GM12878 (cell line): ENCODE measurements at regions not wholly inside any gene's neighbourhood (a gene's known extent, or its start where the extent isn't known, plus 50 kb on each side); places are given as distances from the start of the nearest gene placed in this dataset.

Source experiments
- ATAC-seq: fragments of 200-7000 bp; cut with Tn5 transposase; 3 replicates; pipeline ENCODE4 v1.9.1; 2020; ENCODE audit warnings: mild to moderate bottlenecking, moderate library complexity
- BruUV-seq: library from RNA; stranded (reverse); fragments of 400-500 nt; replicated peaks from 2 replicates; lab custom pipeline; 2021; lab: Mats Ljungman, UMichigan
- CTCF ChIA-PET: fragments of 300-600 bp; sonication (Branson Sonifier 250); formaldehyde crosslinking; extraction: SDS; loops from one replicate; lab custom pipeline; 2021; ENCODE audit warnings: inconsistent platforms; lab: Yijun Ruan, JAX
- POLR2A ChIA-PET: fragments of 350-600 bp; formaldehyde crosslinking; extraction: SDS; loops from one replicate; lab custom pipeline; 2021; ENCODE audit warnings: inconsistent platforms; lab: Charles Lee
- RAD21 ChIA-PET: fragments of 300-600 bp; sonication (Branson Sonifier 250); formaldehyde crosslinking; loops from one replicate; lab custom pipeline; 2023; ENCODE audit warnings: antibody characterized with exemption; ENCODE audit not compliant: unreplicated experiment; lab: Charles Lee
- SMC1A ChIA-PET: fragments of 300-600 bp; sonication (Branson Sonifier 250); formaldehyde crosslinking; loops from one replicate; lab custom pipeline; 2023; ENCODE audit not compliant: unreplicated experiment, uncharacterized antibody; lab: Charles Lee
- DNase-seq: peaks from one replicate; pipeline ENCODE4 v3.0.0-alpha.2; 2011; ENCODE audit warnings: low read depth, low spot score
- FAIRE-seq: peaks from 3 replicates; lab custom pipeline; 2011; peaks lifted over from hg19 to GRCh38; lab: Jason Lieb, UNC
- H2AFZ ChIP-seq: 2 replicates; pipeline ENCODE4 v1.6.0; 2011; ENCODE audit warnings: low read depth, low read length, control low read depth; ENCODE audit not compliant: control insufficient read depth
- H3K27ac ChIP-seq: 2 replicates; pipeline ENCODE4 v1.5.1; 2011; ENCODE audit warnings: control low read depth; ENCODE audit not compliant: control insufficient read depth, insufficient read depth
- H3K27me3 ChIP-seq, 2 experiments: replicated peaks in 1 of 2; 2 replicates each; pipeline versions ENCODE4 v1.6.0 to v1.6.1; 2011; ENCODE audit warnings: low read length in 1 of 2; ENCODE audit not compliant: control insufficient read depth in 2 of 2, insufficient read depth in 2 of 2
- H3K36me3 ChIP-seq, 2 experiments: 2 replicates each; pipeline ENCODE4 v1.5.1; 2011; ENCODE audit warnings: low read length in 1 of 2; ENCODE audit not compliant: control insufficient read depth in 2 of 2, insufficient read depth in 2 of 2
- H3K4me1 ChIP-seq: 2 replicates; pipeline ENCODE4 v1.6.1; 2011; ENCODE audit warnings: mild to moderate bottlenecking, low read length, moderate library complexity, mixed read lengths; ENCODE audit not compliant: control insufficient read depth, insufficient read depth
- H3K4me2 ChIP-seq: 2 replicates; pipeline ENCODE4 v1.6.0; 2011; ENCODE audit warnings: control low read depth; ENCODE audit not compliant: control insufficient read depth, insufficient read depth
- H3K4me3 ChIP-seq: fragments of 200-600 bp; sonication (generic); 2 replicates; pipeline ENCODE4 v1.5.1; 2016
- H3K79me2 ChIP-seq: 2 replicates; pipeline ENCODE4 v1.6.0; 2011; ENCODE audit warnings: low read length; ENCODE audit not compliant: control insufficient read depth, insufficient read depth
- H3K9ac ChIP-seq: 2 replicates; pipeline ENCODE4 v1.8.0; 2011; ENCODE audit warnings: low read length, control low read depth, mixed read lengths; ENCODE audit not compliant: control insufficient read depth, insufficient read depth
- H3K9me3 ChIP-seq: replicated peaks from 3 replicates; pipeline ENCODE4 v1.5.1; 2011; ENCODE audit warnings: mild to moderate bottlenecking, low read length; ENCODE audit not compliant: control insufficient read depth, insufficient read depth
- H4K20me1 ChIP-seq: 2 replicates; pipeline ENCODE4 v1.6.0; 2011; ENCODE audit not compliant: control insufficient read depth, insufficient read depth
- BCL11A ChIP-seq: IDR thresholded peaks from 2 replicates; pipeline ENCODE4 v1.6.1; 2011; ENCODE audit warnings: low read depth, low read length
- CBFB ChIP-seq: IDR thresholded peaks from 2 replicates; pipeline ENCODE4 v1.6.1; 2016; ENCODE audit warnings: antibody characterized with exemption, low read depth
- ETV6 ChIP-seq, 2 experiments: fragments of 450-650 bp in 1 of 2; IDR thresholded peaks in 1 of 2; conservative IDR thresholded peaks in 1 of 2; 2 replicates each; pipeline ENCODE4 v1.6.1; 2014; ENCODE audit warnings: antibody characterized with exemption in 1 of 2, borderline replicate concordance in 1 of 2, low read depth in 1 of 2, mild to moderate bottlenecking in 1 of 2, moderate library complexity in 1 of 2
- HDAC2 ChIP-seq: fragments of 200-600 bp; sonication (generic); IDR thresholded peaks from 2 replicates; pipeline ENCODE4 v1.6.1; 2017
- IRF4 ChIP-seq: IDR thresholded peaks from 2 replicates; pipeline ENCODE4 v1.6.1; 2011; ENCODE audit warnings: low read depth, low read length
- RBBP5 ChIP-seq: fragments of 200-600 bp; sonication (generic); conservative IDR thresholded peaks from 2 replicates; pipeline ENCODE4 v1.6.1; 2016
- RFX5 ChIP-seq: IDR thresholded peaks from 2 replicates; pipeline ENCODE4 v1.6.1; 2011; ENCODE audit warnings: low read depth, low read length, improper control_type of control experiment
- STAT1 ChIP-seq: fragments of 450-650 bp; conservative IDR thresholded peaks from 2 replicates; pipeline ENCODE4 v1.6.1; 2014; ENCODE audit warnings: antibody characterized with exemption, mild to moderate bottlenecking
- TCF7 ChIP-seq: IDR thresholded peaks from 2 replicates; pipeline ENCODE4 v1.6.1; 2014; ENCODE audit warnings: antibody characterized with exemption, borderline replicate concordance
- in situ Hi-C: fragments of 300-500 bp; cut with MboI; formaldehyde crosslinking; loops from 9 replicates; pipeline ENCODE4 v1.14.3; 2018; ENCODE audit warnings: mixed read lengths
- intact Hi-C: fragments of 100-400 bp; cut with micrococcal nuclease; formaldehyde crosslinking; loops from one replicate; pipeline ENCODE4 v1.14.2; 2022; ENCODE audit not compliant: unreplicated experiment
- TF ChIP-seq, protein P1 (sequence below): fragments of 450-650 bp; formaldehyde crosslinking; IDR thresholded peaks from 2 replicates; pipeline ENCODE4 v1.4.0; 2020; ENCODE audit warnings: mild to moderate bottlenecking, moderate library complexity
- TF ChIP-seq, protein P2 (sequence below): IDR thresholded peaks from 2 replicates; pipeline ENCODE4 v1.6.1; 2011; ENCODE audit warnings: borderline replicate concordance, low read depth, mild to moderate bottlenecking, moderate library complexity, low read length; ENCODE audit not compliant: insufficient read depth, poor library complexity, severe bottlenecking

DNA sequence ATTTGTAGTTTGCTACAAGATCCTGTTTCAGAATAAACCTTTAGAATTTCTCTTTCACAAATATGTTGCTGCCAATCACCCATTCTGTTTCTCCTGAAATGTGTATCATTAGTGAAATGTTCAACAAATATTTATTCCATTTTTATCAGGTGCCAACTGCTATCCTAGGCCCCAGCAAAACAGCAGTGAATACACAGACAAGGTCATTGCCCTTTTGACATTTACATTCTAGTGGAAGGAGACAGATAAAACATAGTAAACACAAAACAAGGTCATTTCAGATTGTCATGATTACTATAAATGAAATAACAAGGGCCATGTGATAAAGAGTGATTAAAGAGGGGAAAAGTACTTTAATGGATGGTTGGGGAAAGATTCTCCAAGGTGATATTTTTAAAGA is 404.8 kb upstream of the PHF14 start:
- ChIA-PET SMC1A (no interaction called here), CTCF (no interaction called here), POLR2A (no interaction called here), RAD21 (no interaction called here)
- Histone ChIP-seq H3K79me2 (no peaks in the 10 kb centered on the region), H2AFZ (no peak overlapping the region), H3K27me3 (no peaks in the 10 kb centered on the region), H3K27ac (no peak overlapping the region), H3K36me3 (no peaks in the 10 kb centered on the region), H3K4me3 (no peak overlapping the region), H3K9me3 (no peaks in the 10 kb centered on the region), H3K4me2 (no peak overlapping the region), H3K4me1 (no peaks in the 10 kb centered on the region), H4K20me1 (no peaks in the 10 kb centered on the region), H3K9ac (no peak overlapping the region)
- TF ChIP-seq RFX5 (no peak), TCF7 (no peak), RBBP5 (no peak), BCL11A (no peak), IRF4 (no peak), HDAC2 (no peak), STAT1 (no peak), ETV6 (conservative IDR thresholded peaks at IDR 0.05 in 1 of 2, IDR thresholded peaks at IDR 0.05 in 1 of 2; ENCODE audit: borderline replicate concordance in 1 of 2, low read depth in 1 of 2) (no peak), CBFB (no peak)
- TF ChIP-seq, protein P1, sequence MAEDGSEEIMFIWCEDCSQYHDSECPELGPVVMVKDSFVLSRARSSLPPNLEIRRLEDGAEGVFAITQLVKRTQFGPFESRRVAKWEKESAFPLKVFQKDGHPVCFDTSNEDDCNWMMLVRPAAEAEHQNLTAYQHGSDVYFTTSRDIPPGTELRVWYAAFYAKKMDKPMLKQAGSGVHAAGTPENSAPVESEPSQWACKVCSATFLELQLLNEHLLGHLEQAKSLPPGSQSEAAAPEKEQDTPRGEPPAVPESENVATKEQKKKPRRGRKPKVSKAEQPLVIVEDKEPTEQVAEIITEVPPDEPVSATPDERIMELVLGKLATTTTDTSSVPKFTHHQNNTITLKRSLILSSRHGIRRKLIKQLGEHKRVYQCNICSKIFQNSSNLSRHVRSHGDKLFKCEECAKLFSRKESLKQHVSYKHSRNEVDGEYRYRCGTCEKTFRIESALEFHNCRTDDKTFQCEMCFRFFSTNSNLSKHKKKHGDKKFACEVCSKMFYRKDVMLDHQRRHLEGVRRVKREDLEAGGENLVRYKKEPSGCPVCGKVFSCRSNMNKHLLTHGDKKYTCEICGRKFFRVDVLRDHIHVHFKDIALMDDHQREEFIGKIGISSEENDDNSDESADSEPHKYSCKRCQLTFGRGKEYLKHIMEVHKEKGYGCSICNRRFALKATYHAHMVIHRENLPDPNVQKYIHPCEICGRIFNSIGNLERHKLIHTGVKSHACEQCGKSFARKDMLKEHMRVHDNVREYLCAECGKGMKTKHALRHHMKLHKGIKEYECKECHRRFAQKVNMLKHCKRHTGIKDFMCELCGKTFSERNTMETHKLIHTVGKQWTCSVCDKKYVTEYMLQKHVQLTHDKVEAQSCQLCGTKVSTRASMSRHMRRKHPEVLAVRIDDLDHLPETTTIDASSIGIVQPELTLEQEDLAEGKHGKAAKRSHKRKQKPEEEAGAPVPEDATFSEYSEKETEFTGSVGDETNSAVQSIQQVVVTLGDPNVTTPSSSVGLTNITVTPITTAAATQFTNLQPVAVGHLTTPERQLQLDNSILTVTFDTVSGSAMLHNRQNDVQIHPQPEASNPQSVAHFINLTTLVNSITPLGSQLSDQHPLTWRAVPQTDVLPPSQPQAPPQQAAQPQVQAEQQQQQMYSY: no peak
- TF ChIP-seq, protein P2, sequence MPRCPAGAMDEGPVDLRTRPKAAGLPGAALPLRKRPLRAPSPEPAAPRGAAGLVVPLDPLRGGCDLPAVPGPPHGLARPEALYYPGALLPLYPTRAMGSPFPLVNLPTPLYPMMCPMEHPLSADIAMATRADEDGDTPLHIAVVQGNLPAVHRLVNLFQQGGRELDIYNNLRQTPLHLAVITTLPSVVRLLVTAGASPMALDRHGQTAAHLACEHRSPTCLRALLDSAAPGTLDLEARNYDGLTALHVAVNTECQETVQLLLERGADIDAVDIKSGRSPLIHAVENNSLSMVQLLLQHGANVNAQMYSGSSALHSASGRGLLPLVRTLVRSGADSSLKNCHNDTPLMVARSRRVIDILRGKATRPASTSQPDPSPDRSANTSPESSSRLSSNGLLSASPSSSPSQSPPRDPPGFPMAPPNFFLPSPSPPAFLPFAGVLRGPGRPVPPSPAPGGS: no peak
- FAIRE-seq (no peak), DNase-seq (no peak), ATAC-seq (no peak)
- intact Hi-C loops (no loop called here), in situ Hi-C loops (no loop called here)
- BruUV-seq: no TSS peak
